22Rv1 (cell line): ENCODE measurements at regions not wholly inside any gene's neighbourhood (a gene's known extent, or its start where the extent isn't known, plus 50 kb on each side); places are given as distances from the start of the nearest gene placed in this dataset.

Source experiments
- H3K27ac ChIP-seq: fragments of 450-650 bp; 2 replicates; pipeline ENCODE4 v1.5.1; 2017
- ZFX ChIP-seq: fragments of 450-650 bp; IDR thresholded peaks from 2 replicates; pipeline ENCODE4 v1.6.1; 2017; ENCODE audit warnings: antibody characterized with exemption, borderline replicate concordance
- TF ChIP-seq, protein P1 (sequence below): fragments of 450-650 bp; IDR thresholded peaks from 2 replicates; pipeline ENCODE4 v1.5.1; 2017; ENCODE audit warnings: mild to moderate bottlenecking

DNA sequence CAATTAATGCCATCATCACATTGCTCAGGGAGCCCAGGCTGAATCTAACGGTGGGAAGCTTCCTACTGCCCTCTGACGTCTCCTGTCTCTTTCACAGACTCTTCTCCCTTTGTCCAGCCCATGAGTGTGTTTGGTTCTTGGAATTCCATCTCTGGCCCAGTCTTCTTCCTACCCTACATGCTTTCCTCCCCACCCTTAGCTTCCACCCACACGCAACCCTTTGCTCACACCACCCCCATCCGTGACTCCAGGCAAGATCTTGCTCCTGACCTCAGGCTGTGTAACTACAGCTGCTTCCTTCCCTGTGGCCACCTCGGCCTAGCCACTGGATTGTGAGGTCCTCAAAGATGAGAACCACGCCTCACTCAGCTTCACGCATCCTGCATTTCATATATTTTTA lies 72.3 kb upstream of the THBS1 start:
- H3K27ac ChIP-seq: no peak overlapping the region
- TF ChIP-seq ZFX: no peak
- TF ChIP-seq, protein P1, sequence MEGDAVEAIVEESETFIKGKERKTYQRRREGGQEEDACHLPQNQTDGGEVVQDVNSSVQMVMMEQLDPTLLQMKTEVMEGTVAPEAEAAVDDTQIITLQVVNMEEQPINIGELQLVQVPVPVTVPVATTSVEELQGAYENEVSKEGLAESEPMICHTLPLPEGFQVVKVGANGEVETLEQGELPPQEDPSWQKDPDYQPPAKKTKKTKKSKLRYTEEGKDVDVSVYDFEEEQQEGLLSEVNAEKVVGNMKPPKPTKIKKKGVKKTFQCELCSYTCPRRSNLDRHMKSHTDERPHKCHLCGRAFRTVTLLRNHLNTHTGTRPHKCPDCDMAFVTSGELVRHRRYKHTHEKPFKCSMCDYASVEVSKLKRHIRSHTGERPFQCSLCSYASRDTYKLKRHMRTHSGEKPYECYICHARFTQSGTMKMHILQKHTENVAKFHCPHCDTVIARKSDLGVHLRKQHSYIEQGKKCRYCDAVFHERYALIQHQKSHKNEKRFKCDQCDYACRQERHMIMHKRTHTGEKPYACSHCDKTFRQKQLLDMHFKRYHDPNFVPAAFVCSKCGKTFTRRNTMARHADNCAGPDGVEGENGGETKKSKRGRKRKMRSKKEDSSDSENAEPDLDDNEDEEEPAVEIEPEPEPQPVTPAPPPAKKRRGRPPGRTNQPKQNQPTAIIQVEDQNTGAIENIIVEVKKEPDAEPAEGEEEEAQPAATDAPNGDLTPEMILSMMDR: no peak

DNA sequence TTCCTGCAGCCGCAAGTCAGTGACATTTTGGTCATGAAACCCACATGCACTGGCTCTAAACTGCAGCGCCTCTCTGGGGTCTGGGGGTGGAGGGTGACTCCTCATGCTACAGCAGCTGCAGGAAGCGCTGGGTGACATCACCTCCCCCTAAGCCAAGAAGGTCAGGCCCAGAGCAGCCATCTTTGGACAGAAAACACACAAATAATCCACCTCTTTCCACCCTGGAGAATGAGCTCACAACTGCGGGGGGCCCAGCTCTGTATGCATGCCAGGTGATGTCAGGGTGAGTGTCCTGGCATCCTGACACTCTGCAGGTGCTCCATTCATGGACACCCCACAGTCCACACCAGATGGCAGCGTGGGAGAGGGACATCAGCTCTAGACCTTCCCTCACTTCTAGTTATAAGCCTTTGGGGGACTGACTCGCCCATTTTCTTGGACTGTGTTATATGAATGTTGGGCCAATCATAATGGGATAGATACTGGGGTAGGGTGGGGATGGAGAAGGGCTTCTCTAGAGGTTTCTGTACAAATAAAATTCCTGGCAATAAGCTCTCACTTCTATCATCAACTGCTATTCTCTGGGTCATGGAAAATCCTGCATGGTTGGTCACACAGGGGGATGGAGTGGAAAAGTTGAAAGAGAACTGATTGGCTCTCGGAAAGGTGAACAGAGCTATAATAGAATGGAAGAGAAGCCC lies 70.7 kb upstream of the THBS1 start:
- TF ChIP-seq, protein P1: no peak
- TF ChIP-seq ZFX: no peak

DNA sequence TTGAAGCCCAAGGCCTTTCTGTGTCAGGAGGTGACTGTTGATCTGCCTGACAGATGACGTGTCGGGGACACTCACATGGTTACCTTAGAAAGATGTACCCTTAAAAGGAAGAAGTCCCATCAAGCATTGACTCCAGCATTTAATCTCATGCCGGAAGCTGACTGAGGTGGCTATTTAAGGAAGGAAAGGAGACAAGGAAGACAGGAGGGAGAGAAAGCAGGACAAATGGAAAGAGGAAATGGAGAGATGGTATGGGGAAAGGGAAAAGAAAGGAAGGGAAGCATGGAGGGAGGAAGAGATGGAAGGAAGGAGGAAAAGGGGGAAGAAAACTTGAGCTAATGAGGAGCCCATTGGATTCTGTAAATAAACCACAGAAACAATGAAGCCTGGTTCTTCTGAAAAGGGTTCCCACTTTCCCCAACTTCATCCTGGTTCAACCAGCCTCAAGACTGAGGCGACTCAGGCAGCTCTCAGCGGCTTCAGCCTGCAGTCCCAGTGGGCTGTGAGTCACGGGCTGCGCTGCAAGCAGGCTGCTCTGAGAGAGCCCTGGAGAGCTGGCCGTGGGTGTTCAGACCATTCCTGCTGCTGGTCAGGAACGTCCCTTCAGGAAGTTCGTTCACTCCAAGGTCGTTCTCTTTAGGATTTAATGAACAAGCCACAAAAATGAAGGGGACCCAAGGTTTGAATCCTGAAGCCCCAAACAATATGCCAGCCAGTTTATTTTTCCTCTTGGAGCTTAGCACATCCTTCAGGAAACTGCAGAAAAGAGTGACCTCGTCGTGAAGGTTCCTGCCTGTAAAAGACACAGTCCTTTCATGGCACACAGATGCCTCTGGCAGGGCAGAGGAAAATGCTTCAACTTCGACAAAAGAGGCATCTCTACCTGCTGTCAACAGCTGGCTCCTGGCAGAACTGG lies 69.6 kb upstream of the THBS1 start:
- TF ChIP-seq ZFX: no peak
- TF ChIP-seq, protein P1: no peak
- no peak overlapping the region for H3K27ac ChIP-seq

More for the DNA sequence above, 70.7 kb upstream of the THBS1 start:
- no peak overlapping the region for H3K27ac ChIP-seq

DNA sequence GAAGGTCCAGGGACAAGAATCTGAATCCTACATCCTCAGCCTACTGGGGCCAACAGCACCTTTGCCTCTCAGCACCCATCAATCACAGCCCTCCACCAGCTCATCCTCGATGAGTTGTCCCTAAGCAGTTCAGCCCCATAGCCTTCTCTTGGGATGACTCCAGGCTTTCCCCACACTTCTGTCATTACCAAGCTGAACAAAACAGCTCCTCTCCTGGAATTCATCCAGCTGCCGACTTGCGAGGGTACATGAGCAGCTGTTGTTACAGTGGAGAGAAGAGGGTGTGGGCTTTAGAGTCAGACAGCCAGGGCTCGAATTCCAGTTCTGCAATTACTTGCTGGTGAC lies 69.0 kb upstream of the THBS1 start:
- H3K27ac ChIP-seq: no peak overlapping the region
- TF ChIP-seq, protein P1: no peak
- no peak for TF ChIP-seq ZFX

DNA sequence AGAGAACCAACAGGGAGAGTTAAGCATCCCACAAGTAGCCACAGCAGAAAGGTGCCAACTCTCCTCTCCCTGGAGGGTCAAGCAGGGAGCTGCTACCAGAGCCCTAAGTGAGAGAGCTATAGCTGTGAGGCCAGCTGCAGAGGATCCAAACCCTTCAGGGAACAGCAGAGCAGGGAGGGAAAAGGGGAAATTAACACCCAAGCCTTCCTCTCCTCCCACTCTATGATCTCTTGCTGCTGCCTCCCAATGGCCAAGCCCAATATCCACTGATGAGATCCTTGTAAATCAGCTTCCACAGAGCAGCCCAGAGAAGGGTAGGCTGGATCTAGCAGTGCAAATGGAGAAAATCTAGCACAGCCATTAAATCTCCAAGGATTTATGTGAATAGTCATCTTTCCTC lies 68.2 kb upstream of the THBS1 start:
- TF ChIP-seq, protein P1: no peak
- no peak for TF ChIP-seq ZFX
- no peak overlapping the region for H3K27ac ChIP-seq

DNA sequence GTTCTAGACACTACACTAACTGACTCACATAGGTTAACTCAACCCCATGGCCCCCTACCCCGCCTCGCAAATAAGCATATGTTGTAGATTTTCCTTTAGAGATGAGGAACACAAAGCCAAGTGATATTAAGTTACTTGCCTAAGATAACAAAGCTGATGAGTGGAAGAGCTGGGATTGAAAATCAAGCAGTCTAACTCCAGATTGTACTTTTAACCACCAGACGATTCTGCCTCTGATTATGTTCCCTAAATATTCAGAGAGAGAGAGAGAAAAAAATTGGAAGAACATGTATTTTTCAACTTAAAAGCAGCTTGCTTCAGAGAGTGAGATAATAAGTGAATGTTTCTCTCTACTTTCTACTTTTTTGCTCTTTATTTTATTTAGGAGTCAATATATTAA lies 66.9 kb upstream of the THBS1 start:
- no peak overlapping the region for H3K27ac ChIP-seq
- TF ChIP-seq, protein P1: no peak
- no peak for TF ChIP-seq ZFX

DNA sequence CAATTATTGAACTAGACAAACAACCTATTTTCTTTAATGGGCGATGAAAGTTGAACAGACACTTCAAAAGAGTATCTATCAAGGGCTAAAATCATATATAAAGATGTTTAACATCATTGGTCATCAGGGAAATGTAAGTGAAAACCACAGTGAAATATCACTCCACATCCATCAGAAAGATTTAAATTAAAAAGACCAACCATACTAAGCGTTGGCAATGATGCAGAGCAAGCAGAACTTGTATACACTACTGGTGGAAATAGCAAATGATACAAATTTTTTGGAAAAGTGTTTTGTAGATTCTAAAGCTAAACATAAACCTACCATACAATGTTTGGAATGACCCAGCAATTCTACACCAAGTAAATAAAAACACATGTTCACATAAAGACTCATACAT lies 65.9 kb upstream of the THBS1 start:
- no peak for TF ChIP-seq ZFX
- TF ChIP-seq, protein P1: no peak
- no peak overlapping the region for H3K27ac ChIP-seq
